GM18868 (cell line): ENCODE measurements at regions not wholly inside any gene's neighbourhood (a gene's known extent, or its start where the extent isn't known, plus 50 kb on each side); places are given as distances from the start of the nearest gene placed in this dataset.

Experiments used
- ATAC-seq: cut with Tn5 transposase; IDR thresholded peaks from one replicate; pipeline ENCODE4 v1.9.1; 2021; ENCODE audit warnings: mild to moderate bottlenecking, moderate library complexity; ENCODE audit not compliant: unreplicated experiment

- ATAC-seq: peak; percentile 76
Measured at GRCh38 chrY:4102166-4102761, 523.4 kb downstream of the TGIF2LY start.
